IMR-90 (cell line): ENCODE measurements at regions not wholly inside any gene's neighbourhood (a gene's known extent, or its start where the extent isn't known, plus 50 kb on each side); places are given as distances from the start of the nearest gene placed in this dataset.

ENCODE experiments used
- ATAC-seq: fragments of 200-7000 bp; cut with Tn5 transposase; 2 replicates; pipeline ENCODE4 v1.9.1; 2020; ENCODE audit warnings: low read depth, mild to moderate bottlenecking, moderate library complexity
- BruUV-seq: library from RNA; stranded (reverse); fragments of 400-500 nt; replicated peaks from 2 replicates; lab custom pipeline; 2021; lab: Mats Ljungman, UMichigan
- CTCF ChIA-PET: fragments of 300-600 bp; formaldehyde crosslinking; extraction: SDS; loops from one replicate; lab custom pipeline; 2021; ENCODE audit warnings: antibody characterized with exemption; lab: Yijun Ruan, JAX
- POLR2A ChIA-PET: fragments of 300-600 bp; sonication (Branson Sonifier 250); formaldehyde crosslinking; loops from one replicate; lab custom pipeline; 2022; ENCODE audit warnings: antibody characterized with exemption; ENCODE audit not compliant: unreplicated experiment; lab: Charles Lee
- DNase-seq: peaks from one replicate; pipeline ENCODE4 v3.0.0; 2013
- H2AFZ ChIP-seq: replicated peaks from 2 replicates; pipeline ENCODE3; 2013; ENCODE audit warnings: low read length, mild to moderate bottlenecking; ENCODE audit not compliant: poor library complexity
- H2AK5ac ChIP-seq: 2 replicates; pipeline ENCODE4 v1.6.1; 2013; ENCODE audit warnings: low read depth, low read length, inconsistent platforms
- H2AK9ac ChIP-seq: replicated peaks from 2 replicates; pipeline ENCODE3; 2013; ENCODE audit warnings: mild to moderate bottlenecking, low read depth, low read length, moderate library complexity; ENCODE audit not compliant: poor library complexity
- H2BK120ac ChIP-seq: 2 replicates; pipeline ENCODE4 v1.6.1; 2013; ENCODE audit warnings: low read depth, low read length, inconsistent platforms
- H2BK15ac ChIP-seq: 3 replicates; pipeline ENCODE4 v1.6.1; 2013; ENCODE audit warnings: low read depth, low read length, inconsistent platforms
- H2BK20ac ChIP-seq: 2 replicates; pipeline ENCODE4 v1.6.1; 2013; ENCODE audit warnings: low read depth, mild to moderate bottlenecking, inconsistent platforms, low read length, moderate library complexity
- H2BK5ac ChIP-seq: 2 replicates; pipeline ENCODE4 v1.6.1; 2013; ENCODE audit warnings: mild to moderate bottlenecking, low read depth, low read length, inconsistent platforms; ENCODE audit not compliant: poor library complexity, severe bottlenecking
- H3K14ac ChIP-seq: replicated peaks from 2 replicates; pipeline ENCODE4 v1.6.1; 2013; ENCODE audit warnings: low read depth, low read length, inconsistent platforms
- H3K18ac ChIP-seq: 2 replicates; pipeline ENCODE4 v1.6.1; 2013; ENCODE audit warnings: low read depth, low read length, control low read depth
- H3K23ac ChIP-seq: 2 replicates; pipeline ENCODE4 v1.6.1; 2013; ENCODE audit warnings: low read depth, low read length, inconsistent platforms
- H3K27ac ChIP-seq: 2 replicates; pipeline ENCODE4 v1.5.1; 2013; ENCODE audit warnings: mild to moderate bottlenecking, control low read depth, low read length; ENCODE audit not compliant: insufficient read depth
- H3K27me3 ChIP-seq: 2 replicates; pipeline ENCODE4 v1.6.1; 2013; ENCODE audit warnings: low read length; ENCODE audit not compliant: control insufficient read depth, insufficient read depth
- H3K36me3 ChIP-seq: 2 replicates; pipeline ENCODE4 v1.6.1; 2013; ENCODE audit warnings: low read length, mixed read lengths; ENCODE audit not compliant: control insufficient read depth, insufficient read depth
- H3K4ac ChIP-seq: 2 replicates; pipeline ENCODE4 v1.6.1; 2013; ENCODE audit warnings: low read depth, low read length, inconsistent platforms
- H3K4me1 ChIP-seq: 2 replicates; pipeline ENCODE4 v1.6.1; 2013; ENCODE audit warnings: low read length, mixed read lengths; ENCODE audit not compliant: control insufficient read depth, insufficient read depth
- H3K4me2 ChIP-seq: 2 replicates; pipeline ENCODE4 v1.6.1; 2013; ENCODE audit warnings: low read depth, mild to moderate bottlenecking, control low read depth, low read length, moderate library complexity
- H3K4me3 ChIP-seq: 2 replicates; pipeline ENCODE4 v1.5.1; 2013; ENCODE audit warnings: low read depth, mild to moderate bottlenecking, control low read depth, low read length, moderate library complexity; ENCODE audit not compliant: insufficient read depth
- H3K56ac ChIP-seq: 2 replicates; pipeline ENCODE4 v1.6.1; 2013; ENCODE audit warnings: low read length, inconsistent platforms; ENCODE audit not compliant: insufficient read depth; ENCODE audit errors: extremely low read depth
- H3K79me1 ChIP-seq, 2 experiments: 2 replicates each; pipeline ENCODE4 v1.6.1; 2013; ENCODE audit warnings: low read length in 2 of 2, inconsistent platforms in 1 of 2, low read depth in 1 of 2
- H3K9ac ChIP-seq: 2 replicates; pipeline ENCODE4 v1.6.1; 2013; ENCODE audit warnings: low read depth, low read length, control low read depth
- H3K9me1 ChIP-seq: 2 replicates; pipeline ENCODE4 v1.6.1; 2013; ENCODE audit warnings: low read length, inconsistent platforms; ENCODE audit not compliant: insufficient read depth
- H3K9me3 ChIP-seq: 2 replicates; pipeline ENCODE4 v1.6.1; 2013; ENCODE audit warnings: low read length; ENCODE audit not compliant: control insufficient read depth, insufficient read depth
- H4K20me1 ChIP-seq: 2 replicates; pipeline ENCODE4 v1.6.1; 2013; ENCODE audit warnings: low read length, inconsistent platforms; ENCODE audit not compliant: insufficient read depth
- H4K5ac ChIP-seq: 2 replicates; pipeline ENCODE4 v1.6.1; 2013; ENCODE audit warnings: mild to moderate bottlenecking, low read depth, low read length, control low read depth
- H4K8ac ChIP-seq, 2 experiments: 2 replicates each; pipeline ENCODE4 v1.6.1; 2013; ENCODE audit warnings: low read depth in 2 of 2, low read length in 2 of 2, control low read depth in 1 of 2, inconsistent platforms in 1 of 2
- H4K91ac ChIP-seq: 2 replicates; pipeline ENCODE4 v1.6.1; 2013; ENCODE audit warnings: low read depth, low read length, inconsistent platforms; ENCODE audit not compliant: insufficient read depth
- BHLHE40 ChIP-seq: fragments of 150-350 bp; IDR thresholded peaks from 2 replicates; pipeline ENCODE4 v1.6.1; 2016; ENCODE audit warnings: mild to moderate bottlenecking, low read depth, low read length
- CEBPB ChIP-seq: IDR thresholded peaks from 2 replicates; pipeline ENCODE4 v1.6.1; 2012; ENCODE audit warnings: low read depth, low read length, improper control_type of control experiment
- CHD1 ChIP-seq: IDR thresholded peaks from 2 replicates; pipeline ENCODE4 v1.6.1; 2012; ENCODE audit warnings: low read depth, low read length, improper control_type of control experiment
- CTCF ChIP-seq: conservative IDR thresholded peaks from 2 replicates; pipeline ENCODE4 v1.5.1; 2012; ENCODE audit warnings: mild to moderate bottlenecking, low read depth, low read length, improper control_type of control experiment
- ELK1 ChIP-seq: fragments of 150-350 bp; IDR thresholded peaks from 2 replicates; pipeline ENCODE4 v1.6.1; 2016; ENCODE audit warnings: low read depth, mild to moderate bottlenecking, low read length, moderate library complexity, borderline replicate concordance
- FOS ChIP-seq: fragments of 150-350 bp; IDR thresholded peaks from 2 replicates; pipeline ENCODE4 v1.6.1; 2016; ENCODE audit warnings: low read depth, low read length
- MAFK ChIP-seq: IDR thresholded peaks from 2 replicates; pipeline ENCODE4 v1.6.1; 2012; ENCODE audit warnings: low read depth, low read length, improper control_type of control experiment
- MXI1 ChIP-seq: IDR thresholded peaks from 2 replicates; pipeline ENCODE4 v1.6.1; 2012; ENCODE audit warnings: low read depth, mild to moderate bottlenecking, low read length, moderate library complexity, borderline replicate concordance
- POLR2A ChIP-seq: IDR thresholded peaks from 2 replicates; pipeline ENCODE4 v1.6.1; 2012; ENCODE audit warnings: mild to moderate bottlenecking, low read depth, low read length
- RAD21 ChIP-seq: IDR thresholded peaks from 2 replicates; pipeline ENCODE4 v1.6.1; 2012; ENCODE audit warnings: low read length, improper control_type of control experiment
- RFX5 ChIP-seq: IDR thresholded peaks from 2 replicates; pipeline ENCODE4 v1.8.0; 2012; ENCODE audit warnings: low read depth, mild to moderate bottlenecking, low read length, moderate library complexity
- WGBS, 2 experiments: methylation state at CpG; one replicate each; pipeline versions ENCODE4 v1.1.5 to v1.1.7; 2013; ENCODE audit warnings: missing lambda C conversion rate in 2 of 2; ENCODE audit not compliant: insufficient read length in 1 of 2; ENCODE audit errors: extremely low coverage in 2 of 2; 5-methylcytosine and 5-hydroxymethylcytosine counted together
- dilution Hi-C: fragments of 300-500 bp; cut with HindIII; formaldehyde crosslinking; loops from one replicate; pipeline ENCODE4 v1.14.3; 2018; ENCODE audit warnings: low sequenced_read_pairs; ENCODE audit not compliant: unreplicated experiment
- in situ Hi-C: fragments of 300-500 bp; cut with MboI; formaldehyde crosslinking; loops from 3 replicates; pipeline ENCODE4 v1.14.3; 2019; ENCODE audit warnings: low sequenced_read_pairs, inconsistent platforms, mixed read lengths
- intact Hi-C: fragments of 100-400 bp; cut with micrococcal nuclease; formaldehyde crosslinking; loops from 2 replicates; pipeline ENCODE4 v1.10.0; 2022

GRCh38 chr2:215567504-215567903 is 131.6 kb upstream of the FN1 start:
- H2AFZ ChIP-seq = no peak overlapping the region
- no peak overlapping the region for H4K91ac ChIP-seq
- H3K4me2 ChIP-seq = no peak overlapping the region
- H3K18ac ChIP-seq = no peak overlapping the region
- no peak overlapping the region for H2BK120ac ChIP-seq
- no peak overlapping the region for H3K27ac ChIP-seq
- no peak overlapping the region for H3K4ac ChIP-seq
- H2AK5ac ChIP-seq = no peak overlapping the region
- TF ChIP-seq MAFK (no peak), FOS (no peak), CTCF (no peak), RAD21 (no peak), MXI1 (no peak), CHD1 (no peak), POLR2A (no peak), ELK1 (no peak), CEBPB (no peak), BHLHE40 (no peak), RFX5 (no peak)
- H4K20me1 ChIP-seq = no peaks in the 10 kb centered on the region
- H3K23ac ChIP-seq = no peak overlapping the region
- H3K4me1 ChIP-seq = no peaks in the 10 kb centered on the region
- no CpG with 5 or more reads among the region's 5 CpGs for WGBS, 2 experiments
- no peak overlapping the region for H4K8ac ChIP-seq
- H3K9me1 ChIP-seq = no peaks in the 10 kb centered on the region
- in situ Hi-C loops (no loop called here), intact Hi-C loops (no loop called here), dilution Hi-C loops (no loop called here)
- H2BK20ac ChIP-seq = no peak overlapping the region
- H3K27me3 ChIP-seq = no peaks in the 10 kb centered on the region
- H2BK5ac ChIP-seq = no peak overlapping the region
- no peaks in the 10 kb centered on the region for H3K36me3 ChIP-seq
- BruUV-seq = no TSS peak
- H3K9ac ChIP-seq = no peak overlapping the region
- ATAC-seq (no peak), DNase-seq (no peak)
- no peak overlapping the region for H2BK15ac ChIP-seq
- no peaks in the 10 kb centered on the region for H3K79me1 ChIP-seq
- ChIA-PET POLR2A (no interaction called here), CTCF (interaction anchor here (1.6 kb wide), 1 partner anchor 20 kb away, joined by 6 read pairs; no protein-coding TSS in a partner anchor)
- H4K5ac ChIP-seq = no peak overlapping the region
- H3K56ac ChIP-seq = no peak overlapping the region
- H2AK9ac ChIP-seq = no peak overlapping the region
- H3K9me3 ChIP-seq = no peaks in the 10 kb centered on the region
- no peak overlapping the region for H3K4me3 ChIP-seq
- H3K14ac ChIP-seq = no peak overlapping the region
